Neural cell (in vitro differentiated cells): ENCODE measurements at regions not wholly inside any gene's neighbourhood (a gene's known extent, or its start where the extent isn't known, plus 50 kb on each side); places are given as distances from the start of the nearest gene placed in this dataset.

ENCODE experiments used
- H2AFZ ChIP-seq: fragments of 200-600, 300-800 bp; sonication (generic), shearing (Covaris generic); 2 replicates; pipeline ENCODE4 v1.6.0; 2014; ENCODE audit warnings: low read depth, mild to moderate bottlenecking, antibody characterized with exemption, low read length, moderate library complexity
- H3F3A ChIP-seq: fragments of 200-600 bp; shearing (Covaris generic); 2 replicates; pipeline ENCODE4 v1.6.1; 2016; ENCODE audit warnings: mild to moderate bottlenecking, moderate library complexity, mixed read lengths, antibody characterized with exemption, low read length; ENCODE audit not compliant: insufficient read depth, poor library complexity, severe bottlenecking
- H3K27ac ChIP-seq: fragments of 200-600, 300-800 bp; sonication (generic), shearing (Covaris generic); 2 replicates; pipeline ENCODE4 v1.5.1; 2014; ENCODE audit warnings: mild to moderate bottlenecking, low read length, moderate library complexity
- H3K27me3 ChIP-seq: fragments of 300-800, 200-600 bp; sonication (generic), shearing (Covaris generic); 2 replicates; pipeline ENCODE4 v1.6.0; 2014; ENCODE audit warnings: mild to moderate bottlenecking, low read depth, low read length, moderate library complexity; ENCODE audit not compliant: insufficient read depth
- H3K36me3 ChIP-seq: fragments of 300-800, 200-600 bp; sonication (generic), shearing (Covaris generic); 2 replicates; pipeline ENCODE4 v1.5.1; 2014; ENCODE audit warnings: mild to moderate bottlenecking, antibody characterized with exemption, low read length, moderate library complexity; ENCODE audit not compliant: insufficient read depth
- H3K4me2 ChIP-seq: fragments of 300-800, 200-600 bp; sonication (generic), shearing (Covaris generic); 2 replicates; pipeline ENCODE4 v1.6.0; 2014; ENCODE audit warnings: mild to moderate bottlenecking, low read length
- H3K4me3 ChIP-seq: fragments of 300-800, 200-600 bp; sonication (generic), shearing (Covaris generic); 2 replicates; pipeline ENCODE4 v1.5.1; 2014; ENCODE audit warnings: mild to moderate bottlenecking, low read length, moderate library complexity
- H3K79me2 ChIP-seq: fragments of 200-600 bp; shearing (Covaris generic); replicated peaks from 2 replicates; pipeline ENCODE4 v1.6.0; 2014; ENCODE audit warnings: mild to moderate bottlenecking, low read length, moderate library complexity; ENCODE audit not compliant: insufficient read depth
- H3K9ac ChIP-seq: fragments of 300-800, 200-600 bp; sonication (generic), shearing (Covaris generic); 2 replicates; pipeline ENCODE4 v1.6.1; 2016; ENCODE audit warnings: mild to moderate bottlenecking, low read length, mixed read lengths
- H3K9me2 ChIP-seq: fragments of 200-600 bp; shearing (Covaris generic); 2 replicates; pipeline ENCODE4 v1.6.1; 2016; ENCODE audit warnings: mild to moderate bottlenecking, low read length, mixed read lengths; ENCODE audit not compliant: insufficient read depth
- H3K9me3 ChIP-seq: fragments of 200-600, 300-800 bp; sonication (generic), shearing (Covaris generic); 2 replicates; pipeline ENCODE4 v1.6.1; 2016; ENCODE audit warnings: mild to moderate bottlenecking, mixed run types, low read length, moderate library complexity, mixed read lengths
- H4K20me1 ChIP-seq: fragments of 200-600 bp; shearing (Covaris generic); 2 replicates; pipeline ENCODE4 v1.6.1; 2016; ENCODE audit warnings: mild to moderate bottlenecking, mixed run types; ENCODE audit not compliant: insufficient read depth
- EP300 ChIP-seq: fragments of 450-650 bp; conservative IDR thresholded peaks from 2 replicates; pipeline ENCODE4 v1.6.1; 2014; ENCODE audit warnings: antibody characterized with exemption, mild to moderate bottlenecking, moderate library complexity; ENCODE audit not compliant: poor library complexity, severe bottlenecking
- EZH2 ChIP-seq: fragments of 200-600, 300-800 bp; shearing (Covaris generic), sonication (generic); IDR thresholded peaks from 2 replicates; pipeline ENCODE4 v1.6.1; 2014; ENCODE audit warnings: antibody characterized with exemption, low read length, borderline replicate concordance, mild to moderate bottlenecking; ENCODE audit not compliant: insufficient read depth, poor library complexity, severe bottlenecking
- MXI1 ChIP-seq: fragments of 450-650 bp; conservative IDR thresholded peaks from 2 replicates; pipeline ENCODE4 v1.6.1; 2014; ENCODE audit warnings: antibody characterized with exemption, mild to moderate bottlenecking; ENCODE audit not compliant: poor library complexity, severe bottlenecking
- POLR2AphosphoS5 ChIP-seq: IDR thresholded peaks from 2 replicates; pipeline ENCODE4 v1.6.1; 2012
- RAD21 ChIP-seq: fragments of 450-650 bp; conservative IDR thresholded peaks from 2 replicates; pipeline ENCODE4 v1.6.1; 2014; ENCODE audit warnings: antibody characterized with exemption, mild to moderate bottlenecking, moderate library complexity
- SMC3 ChIP-seq: fragments of 450-650 bp; conservative IDR thresholded peaks from 2 replicates; pipeline ENCODE4 v1.6.1; 2014; ENCODE audit warnings: antibody characterized with exemption, mild to moderate bottlenecking, moderate library complexity; ENCODE audit not compliant: poor library complexity
- TAF1 ChIP-seq: IDR thresholded peaks from 2 replicates; pipeline ENCODE4 v1.6.1; 2012; ENCODE audit warnings: low read depth
- TF ChIP-seq, protein P1 (sequence below): fragments of 450-650 bp; IDR thresholded peaks from 2 replicates; pipeline ENCODE4 v1.5.1; 2014; ENCODE audit warnings: antibody characterized with exemption, mild to moderate bottlenecking, moderate library complexity; ENCODE audit not compliant: poor library complexity, severe bottlenecking
- TF ChIP-seq, protein P2 (sequence below): IDR thresholded peaks from 2 replicates; pipeline ENCODE4 v1.6.1; 2012; ENCODE audit warnings: borderline replicate concordance

- Histone ChIP-seq H3F3A (no peaks in the 10 kb centered on the region), H4K20me1 (no peaks in the 10 kb centered on the region), H3K27me3 (no peaks in the 10 kb centered on the region), H3K36me3 (no peaks in the 10 kb centered on the region), H3K9me3 (no peaks in the 10 kb centered on the region), H3K9ac (no peak overlapping the region), H2AFZ (no peak overlapping the region), H3K4me2 (no peak overlapping the region), H3K27ac (no peak overlapping the region), H3K79me2 (no peaks in the 10 kb centered on the region), H3K4me3 (no peak overlapping the region), H3K9me2 (no peaks in the 10 kb centered on the region)
- TF ChIP-seq EP300 (no peak), SMC3 (no peak)
These were observed 203.0 kb upstream of the TNRC6C start for GRCh38 chr17:77755410-77755963.

- Histone ChIP-seq H3K79me2 (no peaks in the 10 kb centered on the region), H3K9ac (no peak overlapping the region), H3K4me3 (no peak overlapping the region), H3K4me2 (no peak overlapping the region), H3K9me3 (no peaks in the 10 kb centered on the region), H3K9me2 (no peaks in the 10 kb centered on the region), H3K36me3 (no peaks in the 10 kb centered on the region), H3K27me3 (no peaks in the 10 kb centered on the region), H3F3A (no peaks in the 10 kb centered on the region), H4K20me1 (no peaks in the 10 kb centered on the region), H3K27ac (no peak overlapping the region), H2AFZ (no peak overlapping the region)
- TF ChIP-seq, protein P1, sequence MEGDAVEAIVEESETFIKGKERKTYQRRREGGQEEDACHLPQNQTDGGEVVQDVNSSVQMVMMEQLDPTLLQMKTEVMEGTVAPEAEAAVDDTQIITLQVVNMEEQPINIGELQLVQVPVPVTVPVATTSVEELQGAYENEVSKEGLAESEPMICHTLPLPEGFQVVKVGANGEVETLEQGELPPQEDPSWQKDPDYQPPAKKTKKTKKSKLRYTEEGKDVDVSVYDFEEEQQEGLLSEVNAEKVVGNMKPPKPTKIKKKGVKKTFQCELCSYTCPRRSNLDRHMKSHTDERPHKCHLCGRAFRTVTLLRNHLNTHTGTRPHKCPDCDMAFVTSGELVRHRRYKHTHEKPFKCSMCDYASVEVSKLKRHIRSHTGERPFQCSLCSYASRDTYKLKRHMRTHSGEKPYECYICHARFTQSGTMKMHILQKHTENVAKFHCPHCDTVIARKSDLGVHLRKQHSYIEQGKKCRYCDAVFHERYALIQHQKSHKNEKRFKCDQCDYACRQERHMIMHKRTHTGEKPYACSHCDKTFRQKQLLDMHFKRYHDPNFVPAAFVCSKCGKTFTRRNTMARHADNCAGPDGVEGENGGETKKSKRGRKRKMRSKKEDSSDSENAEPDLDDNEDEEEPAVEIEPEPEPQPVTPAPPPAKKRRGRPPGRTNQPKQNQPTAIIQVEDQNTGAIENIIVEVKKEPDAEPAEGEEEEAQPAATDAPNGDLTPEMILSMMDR: no peak
- TF ChIP-seq MXI1: no peak
- TF ChIP-seq, protein P2, sequence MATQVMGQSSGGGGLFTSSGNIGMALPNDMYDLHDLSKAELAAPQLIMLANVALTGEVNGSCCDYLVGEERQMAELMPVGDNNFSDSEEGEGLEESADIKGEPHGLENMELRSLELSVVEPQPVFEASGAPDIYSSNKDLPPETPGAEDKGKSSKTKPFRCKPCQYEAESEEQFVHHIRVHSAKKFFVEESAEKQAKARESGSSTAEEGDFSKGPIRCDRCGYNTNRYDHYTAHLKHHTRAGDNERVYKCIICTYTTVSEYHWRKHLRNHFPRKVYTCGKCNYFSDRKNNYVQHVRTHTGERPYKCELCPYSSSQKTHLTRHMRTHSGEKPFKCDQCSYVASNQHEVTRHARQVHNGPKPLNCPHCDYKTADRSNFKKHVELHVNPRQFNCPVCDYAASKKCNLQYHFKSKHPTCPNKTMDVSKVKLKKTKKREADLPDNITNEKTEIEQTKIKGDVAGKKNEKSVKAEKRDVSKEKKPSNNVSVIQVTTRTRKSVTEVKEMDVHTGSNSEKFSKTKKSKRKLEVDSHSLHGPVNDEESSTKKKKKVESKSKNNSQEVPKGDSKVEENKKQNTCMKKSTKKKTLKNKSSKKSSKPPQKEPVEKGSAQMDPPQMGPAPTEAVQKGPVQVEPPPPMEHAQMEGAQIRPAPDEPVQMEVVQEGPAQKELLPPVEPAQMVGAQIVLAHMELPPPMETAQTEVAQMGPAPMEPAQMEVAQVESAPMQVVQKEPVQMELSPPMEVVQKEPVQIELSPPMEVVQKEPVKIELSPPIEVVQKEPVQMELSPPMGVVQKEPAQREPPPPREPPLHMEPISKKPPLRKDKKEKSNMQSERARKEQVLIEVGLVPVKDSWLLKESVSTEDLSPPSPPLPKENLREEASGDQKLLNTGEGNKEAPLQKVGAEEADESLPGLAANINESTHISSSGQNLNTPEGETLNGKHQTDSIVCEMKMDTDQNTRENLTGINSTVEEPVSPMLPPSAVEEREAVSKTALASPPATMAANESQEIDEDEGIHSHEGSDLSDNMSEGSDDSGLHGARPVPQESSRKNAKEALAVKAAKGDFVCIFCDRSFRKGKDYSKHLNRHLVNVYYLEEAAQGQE: no peak
- no peak for TF ChIP-seq TAF1
- TF ChIP-seq POLR2AphosphoS5: no peak
- no peak for TF ChIP-seq RAD21
- no peak for TF ChIP-seq EP300
- no peak for TF ChIP-seq EZH2
- no peak for TF ChIP-seq SMC3
These were observed 202.5 kb upstream of the TNRC6C start for GRCh38 chr17:77756028-77756427.
